Mononuclear cell (primary cell): ENCODE measurements at regions not wholly inside any gene's neighbourhood (a gene's known extent, or its start where the extent isn't known, plus 50 kb on each side); places are given as distances from the start of the nearest gene placed in this dataset.
"Not testable (repeated sequence)": the region's sequence is repeated elsewhere in the genome, so short reads cannot be mapped to it uniquely, and the experiment has no call there.

Experiments
- H3K27me3 ChIP-seq: 2 replicates; pipeline ENCODE4 v1.6.0; 2011; ENCODE audit warnings: low read length, control low read depth; ENCODE audit not compliant: insufficient read depth
- H3K4me1 ChIP-seq: 2 replicates; pipeline ENCODE4 v1.5.1; 2011; ENCODE audit warnings: mild to moderate bottlenecking, low read length, control low read depth; ENCODE audit not compliant: insufficient read depth
- H3K4me3 ChIP-seq: 2 replicates; pipeline ENCODE4 v1.5.1; 2011; ENCODE audit warnings: mild to moderate bottlenecking, low read length, moderate library complexity
- H3K9me3 ChIP-seq: 2 replicates; pipeline ENCODE4 v1.5.1; 2011; ENCODE audit warnings: low read depth, mild to moderate bottlenecking, control low read depth, low read length

DNA sequence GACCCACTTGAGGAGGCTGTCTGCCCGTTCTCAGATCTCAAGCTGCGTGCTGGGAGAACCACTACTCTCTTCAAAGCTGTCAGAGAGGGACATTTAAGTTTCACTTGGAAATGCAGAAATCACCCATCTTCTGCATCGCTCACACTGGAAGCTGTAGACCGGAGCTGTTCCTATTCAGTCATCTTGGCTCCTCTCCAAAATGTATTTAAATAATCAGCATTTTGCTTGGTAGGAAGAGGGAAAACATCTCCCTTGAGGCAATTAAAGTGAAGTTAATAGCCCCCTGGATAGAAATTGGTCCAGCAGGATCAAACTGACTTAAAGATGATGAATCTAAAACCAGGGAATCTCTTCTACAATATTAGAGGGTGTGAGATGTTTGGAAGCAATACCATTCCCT, 151.7 kb downstream of the CSNK2A3 start:
- H3K4me1 ChIP-seq, H3K4me3 ChIP-seq, H3K9me3 ChIP-seq, H3K27me3 ChIP-seq: not testable (repeated sequence)

DNA sequence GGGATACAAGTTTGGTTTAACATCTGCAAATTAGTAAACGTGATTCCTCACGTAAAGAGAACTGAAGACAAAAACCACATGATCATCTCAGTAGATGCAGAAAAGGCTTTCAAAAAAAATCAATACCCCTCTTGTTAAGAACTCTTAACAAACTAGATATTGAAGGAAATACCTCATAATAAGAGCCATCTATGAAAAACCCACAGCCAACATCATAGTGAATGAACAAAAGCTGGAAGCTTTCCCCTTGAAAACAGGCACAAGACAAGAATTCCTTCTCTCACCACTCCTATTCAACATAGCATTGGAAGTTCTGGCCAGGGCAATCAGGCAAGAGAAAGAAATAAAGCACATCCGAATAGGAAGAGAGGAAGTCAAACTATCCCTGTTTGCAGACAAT, 160.5 kb downstream of the CSNK2A3 start:
- Histone ChIP-seq H3K4me1 (no peaks in the 10 kb centered on the region), H3K9me3 (peaks cover 10% of the 10 kb centered on the region), H3K27me3 (peaks cover 2% of the 10 kb centered on the region), H3K4me3 (no peak overlapping the region)

DNA sequence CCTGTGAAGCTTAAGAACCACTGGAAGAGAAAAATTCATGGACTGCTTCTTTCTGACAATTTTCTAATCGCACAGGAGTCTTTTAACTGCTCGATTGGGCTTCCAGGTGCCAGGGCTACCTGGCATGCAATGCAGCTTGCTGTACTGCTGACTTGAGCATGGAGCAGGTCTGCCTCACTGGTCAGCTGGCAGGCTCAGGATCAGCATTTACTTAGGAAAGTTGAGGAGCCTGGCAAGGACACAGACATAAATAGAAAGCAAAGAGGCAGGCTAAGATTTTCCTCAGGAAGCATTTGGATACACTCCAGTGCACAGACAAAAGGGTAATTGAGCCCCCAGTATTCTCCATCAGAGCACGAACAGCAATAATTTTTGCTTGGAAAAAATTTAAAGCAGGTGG, 163.5 kb downstream of the CSNK2A3 start:
- Histone ChIP-seq H3K9me3 (peaks cover 10% of the 10 kb centered on the region), H3K27me3 (peaks cover 2% of the 10 kb centered on the region), H3K4me1 (no peaks in the 10 kb centered on the region), H3K4me3 (no peak overlapping the region)

DNA sequence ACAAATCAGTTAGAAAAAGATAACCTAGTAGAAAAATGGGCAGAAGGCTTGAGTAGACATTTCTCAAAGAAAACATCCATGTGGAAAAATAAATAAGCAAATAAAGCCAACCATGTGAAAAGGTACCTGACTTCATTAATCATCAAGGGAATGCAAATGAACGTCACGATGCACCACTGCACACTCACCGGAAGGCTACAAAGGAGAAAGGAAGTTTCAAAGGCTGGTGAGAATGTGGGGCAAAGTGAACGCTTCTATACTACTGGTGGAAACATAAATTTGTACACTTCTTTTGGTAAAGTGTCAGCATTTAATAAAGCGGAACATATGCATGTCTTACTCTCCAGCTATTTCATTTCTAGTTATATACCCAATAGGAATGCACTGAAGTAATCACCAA, 166.8 kb downstream of the CSNK2A3 start:
- H3K27me3 ChIP-seq = peaks cover 2% of the 10 kb centered on the region

DNA sequence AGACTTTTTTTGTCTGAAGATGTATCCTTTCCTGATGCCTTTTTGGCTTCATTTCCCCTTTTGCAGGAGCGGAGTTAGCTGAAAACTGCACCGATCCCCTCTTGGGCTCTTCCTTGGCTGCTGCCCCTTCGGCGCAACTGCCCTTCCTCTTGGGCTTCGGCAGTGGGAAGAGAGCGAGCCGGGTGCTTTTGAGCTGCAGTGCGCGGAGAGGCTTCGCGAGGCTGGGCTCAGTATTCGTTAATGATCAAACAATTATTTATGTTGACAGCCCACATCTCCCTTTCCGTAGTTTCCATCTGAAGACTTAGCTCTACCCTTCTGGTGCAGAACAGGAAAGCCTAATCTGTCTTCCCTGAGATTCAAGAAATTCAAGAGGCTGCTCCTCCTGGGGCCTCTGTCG, 170.8 kb downstream of the CSNK2A3 start:
- no peaks in the 10 kb centered on the region for H3K9me3 ChIP-seq
- no peaks in the 10 kb centered on the region for H3K27me3 ChIP-seq
- H3K4me3 ChIP-seq = no peak overlapping the region
- H3K4me1 ChIP-seq = no peaks in the 10 kb centered on the region

More for the DNA sequence above, 166.8 kb downstream of the CSNK2A3 start:
- Histone ChIP-seq H3K4me1 (no peaks in the 10 kb centered on the region), H3K4me3 (no peak overlapping the region), H3K9me3 (peaks cover 8% of the 10 kb centered on the region)

DNA sequence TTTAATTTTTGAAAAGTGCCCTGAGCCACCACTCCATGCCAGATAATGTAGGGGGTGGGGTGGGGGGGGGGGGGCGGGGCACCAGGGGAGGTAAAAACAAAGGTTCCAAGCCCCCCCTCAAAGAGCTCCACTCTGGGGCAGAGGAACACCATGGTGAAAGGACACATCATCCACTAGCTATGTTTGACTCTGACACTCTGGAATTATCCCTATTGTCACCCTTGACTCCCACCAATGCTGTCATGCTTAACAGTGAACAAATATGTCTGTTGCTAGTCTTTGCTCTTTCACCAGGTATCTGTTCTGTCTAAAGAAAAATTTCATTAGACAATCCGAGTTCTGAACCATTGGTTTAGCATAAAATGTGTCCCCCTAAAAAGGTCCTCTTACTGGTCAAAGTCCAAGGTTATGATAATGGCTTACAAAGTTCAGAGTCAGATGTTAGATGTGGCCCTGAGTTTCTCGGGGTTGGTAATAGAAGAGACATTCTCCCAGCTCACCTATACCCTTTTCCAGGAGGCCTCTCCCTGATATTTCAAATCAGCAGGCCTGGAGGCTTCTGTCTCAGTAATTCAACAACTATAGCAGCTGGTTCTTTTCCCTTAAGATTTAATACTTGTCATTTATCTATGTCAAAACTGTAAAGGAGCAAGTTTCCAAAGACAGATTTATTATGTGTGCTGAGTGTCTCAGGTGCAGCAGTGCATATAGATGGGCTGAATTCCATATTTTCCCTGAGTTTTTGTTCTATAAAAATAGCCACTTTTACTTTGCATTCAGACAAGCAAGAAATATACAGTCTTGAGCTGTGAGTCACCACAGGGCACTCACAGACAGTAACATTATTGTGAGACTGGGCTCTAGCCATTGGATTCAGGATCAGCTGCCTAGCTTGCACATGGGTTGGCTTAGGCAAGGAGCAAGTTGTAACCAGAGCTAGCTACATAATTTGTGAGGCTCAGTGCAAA, 174.1 kb downstream of the CSNK2A3 start:
- Histone ChIP-seq H3K4me3 (no peak overlapping the region), H3K27me3 (no peaks in the 10 kb centered on the region), H3K9me3 (no peaks in the 10 kb centered on the region), H3K4me1 (no peaks in the 10 kb centered on the region)

DNA sequence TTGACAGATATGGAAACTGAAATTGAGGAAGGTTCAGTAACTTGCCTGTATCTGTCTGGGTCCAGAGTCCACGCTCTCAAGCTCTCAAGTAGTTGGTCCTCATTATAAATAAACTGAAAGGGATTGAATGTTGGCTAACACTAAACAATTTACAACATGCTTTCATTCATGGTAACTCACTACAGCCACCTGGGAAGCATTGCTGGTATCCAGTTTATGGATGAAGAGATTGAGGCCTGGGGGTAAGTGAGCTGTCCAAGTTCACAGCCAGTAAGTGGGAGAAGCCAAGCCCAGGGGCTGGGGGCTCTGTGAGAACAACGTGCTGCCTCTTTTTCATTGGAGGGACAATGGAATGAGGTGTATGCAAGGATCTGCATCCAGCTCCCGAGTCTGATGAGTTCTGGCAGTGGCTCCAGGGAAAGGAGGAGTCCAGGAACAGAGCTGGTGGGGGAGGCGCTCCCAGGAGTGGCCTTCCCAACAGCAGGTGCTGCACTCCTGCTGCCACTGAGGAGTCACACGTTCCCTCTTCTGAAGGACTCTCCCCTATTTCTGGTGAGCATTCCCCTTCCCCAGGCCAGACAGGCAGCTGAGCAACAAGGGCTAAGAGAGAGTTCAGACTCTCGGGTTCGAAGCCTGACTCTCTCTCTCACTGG, 175.8 kb downstream of the CSNK2A3 start:
- Histone ChIP-seq H3K4me3 (no peak overlapping the region), H3K9me3 (no peaks in the 10 kb centered on the region), H3K27me3 (no peaks in the 10 kb centered on the region), H3K4me1 (no peaks in the 10 kb centered on the region)

DNA sequence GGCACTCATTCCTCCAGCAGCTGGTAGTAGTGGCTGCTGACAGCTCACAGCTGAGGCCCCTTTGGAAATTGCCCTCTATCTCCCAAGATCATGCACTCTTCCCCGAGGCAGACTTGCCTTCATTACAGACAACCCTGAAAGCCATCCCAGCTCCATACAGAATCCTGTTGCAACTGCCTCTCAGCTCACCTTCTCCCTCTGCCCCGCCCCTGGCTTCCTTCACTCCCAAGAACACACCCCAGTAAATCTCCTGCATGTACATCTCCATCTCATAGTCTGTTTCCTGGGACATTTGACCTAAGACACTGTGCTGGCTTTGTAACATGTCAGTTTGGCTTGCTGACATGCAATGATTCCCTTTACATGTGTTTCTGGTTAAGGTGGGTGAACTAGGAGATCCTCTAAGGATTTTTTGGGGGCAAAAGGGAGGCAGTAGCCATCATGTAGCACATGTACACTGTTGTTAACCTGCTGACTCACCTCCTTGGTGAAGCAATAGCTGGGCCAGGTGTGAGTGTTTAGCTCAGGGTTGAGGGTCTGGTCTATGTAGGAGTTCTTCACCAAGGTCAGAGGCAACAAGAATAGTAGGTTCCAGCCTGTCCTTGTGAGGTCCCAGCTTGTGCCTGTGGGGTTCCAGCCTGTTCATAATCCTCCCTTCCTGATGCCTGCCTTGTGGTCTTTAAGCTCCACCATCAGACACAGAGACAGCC, 179.6 kb downstream of the CSNK2A3 start:
- Histone ChIP-seq H3K27me3 (no peaks in the 10 kb centered on the region), H3K9me3 (no peaks in the 10 kb centered on the region), H3K4me3 (no peak overlapping the region), H3K4me1 (no peaks in the 10 kb centered on the region)

DNA sequence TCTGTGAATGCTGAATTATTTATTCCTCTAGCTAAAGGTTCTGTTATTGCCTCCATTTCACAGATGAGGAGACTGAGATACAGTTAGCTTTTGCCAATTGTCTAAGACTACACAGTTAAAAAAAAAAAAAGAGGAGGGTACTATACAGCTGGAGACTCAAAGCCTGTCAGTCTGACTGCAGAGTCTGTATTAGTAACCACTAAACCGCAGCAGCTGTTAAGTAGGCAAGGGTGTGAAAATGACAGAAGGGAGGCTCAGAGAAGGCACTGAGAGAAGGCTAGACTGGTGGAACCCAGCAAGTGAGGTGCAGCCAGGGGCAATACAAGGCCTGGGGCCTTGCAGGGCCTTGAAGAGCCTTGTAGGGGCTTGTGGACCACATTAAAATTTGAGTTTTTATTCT, 181.2 kb downstream of the CSNK2A3 start:
- H3K4me1 ChIP-seq = no peaks in the 10 kb centered on the region
- no peaks in the 10 kb centered on the region for H3K9me3 ChIP-seq
- peaks cover 3% of the 10 kb centered on the region for H3K27me3 ChIP-seq
- H3K4me3 ChIP-seq = no peak overlapping the region

DNA sequence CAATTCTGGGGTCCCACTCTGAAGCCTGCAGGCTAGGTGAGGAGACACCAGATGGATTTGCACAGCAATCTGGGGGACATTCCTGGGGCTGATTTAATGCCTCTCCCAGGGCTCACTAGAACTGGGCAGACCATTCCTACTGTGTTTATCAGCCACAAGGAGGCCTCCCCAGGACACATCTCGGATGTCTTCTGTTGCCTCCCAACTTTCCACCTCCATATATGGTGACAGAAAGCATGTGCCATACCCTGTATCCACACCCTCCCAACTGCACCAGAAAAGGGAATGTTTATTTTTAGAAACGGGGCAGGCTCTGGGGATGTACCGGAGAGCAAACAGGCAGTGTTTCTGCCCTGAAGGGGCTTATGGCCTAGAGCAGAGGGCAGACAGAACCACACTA, 181.8 kb downstream of the CSNK2A3 start:
- peaks cover 3% of the 10 kb centered on the region for H3K27me3 ChIP-seq
- no peak overlapping the region for H3K4me3 ChIP-seq
- H3K9me3 ChIP-seq = no peaks in the 10 kb centered on the region
- H3K4me1 ChIP-seq = no peaks in the 10 kb centered on the region

DNA sequence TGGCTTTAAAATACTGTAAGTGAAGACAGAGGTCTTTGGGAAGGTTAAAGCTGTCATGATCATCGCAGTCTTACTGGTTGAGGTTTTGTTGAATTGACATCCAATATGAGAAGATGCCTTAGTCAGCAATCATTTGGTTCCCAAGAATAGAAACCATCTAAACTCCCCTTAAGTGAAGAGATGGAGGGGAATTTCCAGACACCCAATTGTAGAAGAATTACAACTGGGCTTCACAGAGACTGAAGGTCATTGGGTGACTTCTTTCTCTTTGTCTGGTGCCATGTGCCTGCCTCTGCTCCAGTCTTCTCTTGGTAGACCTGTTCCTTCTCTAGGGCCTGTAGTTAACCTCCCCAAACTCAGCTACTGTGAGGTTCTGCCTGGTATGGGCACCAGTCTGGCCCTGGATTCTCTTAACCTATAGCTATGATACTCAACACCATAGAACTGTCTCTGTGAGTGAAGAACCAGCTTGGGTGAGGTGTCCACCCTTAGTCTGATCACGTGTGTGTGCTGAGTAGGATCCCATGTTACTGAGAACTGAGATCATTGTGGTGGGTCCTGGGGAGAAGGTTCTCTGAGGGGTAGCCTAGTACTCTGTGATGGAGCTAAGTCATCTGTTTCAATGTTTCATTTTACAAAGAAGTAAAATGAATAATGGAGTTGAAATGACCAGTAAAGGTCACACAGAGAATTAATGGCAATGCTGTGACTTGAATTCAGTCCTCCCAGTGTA, 182.5 kb downstream of the CSNK2A3 start:
- Histone ChIP-seq H3K9me3 (no peaks in the 10 kb centered on the region), H3K27me3 (peaks cover 3% of the 10 kb centered on the region), H3K4me3 (no peak overlapping the region), H3K4me1 (no peaks in the 10 kb centered on the region)

DNA sequence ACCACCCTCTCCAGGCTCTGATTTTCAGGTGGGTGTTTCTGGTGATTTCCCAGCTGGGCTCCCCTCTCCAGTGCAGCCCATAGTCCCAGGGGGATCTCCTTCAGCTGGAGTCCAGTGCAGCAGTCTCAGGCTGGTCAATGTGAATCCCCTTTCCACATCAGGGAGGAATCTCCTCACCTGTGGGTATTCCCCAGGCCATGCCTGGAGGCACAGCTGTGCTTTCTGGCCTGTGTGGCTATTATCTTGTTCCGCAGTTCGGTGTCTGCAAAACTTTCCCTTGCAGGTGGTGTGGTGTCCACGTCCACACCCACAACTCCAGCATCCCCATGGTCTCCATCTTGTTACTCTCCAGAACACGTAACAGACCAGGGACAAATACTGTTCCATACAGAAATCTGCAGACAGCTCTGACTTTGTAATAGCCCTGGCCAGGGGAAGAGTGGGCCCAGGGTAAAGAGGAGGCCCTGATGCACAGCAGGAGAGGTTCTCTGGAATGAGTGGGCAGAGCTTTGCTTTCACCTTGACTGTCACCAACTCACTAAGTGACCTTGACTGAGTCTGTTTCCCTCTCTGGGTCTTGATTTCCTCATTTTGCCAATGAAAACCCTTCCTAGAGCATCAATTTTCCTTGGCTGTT, 183.2 kb downstream of the CSNK2A3 start:
- no peaks in the 10 kb centered on the region for H3K9me3 ChIP-seq
- no peaks in the 10 kb centered on the region for H3K4me1 ChIP-seq
- peaks cover 3% of the 10 kb centered on the region for H3K27me3 ChIP-seq
- H3K4me3 ChIP-seq = no peak overlapping the region

DNA sequence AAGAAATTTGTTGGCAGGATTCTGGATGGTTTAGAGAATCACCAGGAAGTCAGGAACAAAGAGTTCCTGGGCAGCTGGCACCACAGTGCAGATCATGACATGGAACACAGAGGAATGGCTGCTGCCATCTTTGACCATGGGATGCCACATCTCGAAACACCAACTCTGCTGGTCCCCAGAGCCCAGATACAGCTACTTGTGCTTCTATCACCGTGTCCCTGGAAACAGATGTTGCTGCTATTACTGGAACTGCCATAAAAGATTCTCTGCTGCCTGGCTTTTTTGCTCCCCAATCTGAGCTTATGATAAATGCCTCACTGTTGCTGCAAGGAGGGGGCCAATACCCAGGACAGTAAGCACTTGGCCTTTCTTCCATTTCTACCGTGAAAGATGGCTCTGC, 185.2 kb downstream of the CSNK2A3 start:
- Histone ChIP-seq H3K4me1 (no peaks in the 10 kb centered on the region), H3K4me3 (no peak overlapping the region), H3K27me3 (peaks cover 3% of the 10 kb centered on the region), H3K9me3 (no peaks in the 10 kb centered on the region)

DNA sequence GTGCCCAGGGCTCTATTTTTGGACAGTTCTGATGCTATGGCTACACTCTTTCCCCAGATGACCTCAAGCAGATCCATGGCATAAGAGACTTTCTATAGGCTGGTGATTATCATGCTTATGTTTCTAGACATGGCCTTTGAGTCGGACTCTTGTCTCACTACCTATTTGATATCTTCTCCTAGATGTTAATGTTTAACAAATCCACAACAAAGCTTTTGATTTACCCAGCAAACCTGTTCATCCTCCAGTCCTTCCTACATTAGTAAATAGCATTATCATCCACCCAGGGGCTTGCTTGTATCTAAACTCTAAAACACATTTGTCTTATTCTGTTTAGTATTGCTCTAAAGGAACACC, 188.7 kb downstream of the CSNK2A3 start:
- Histone ChIP-seq H3K27me3 (peaks cover 3% of the 10 kb centered on the region), H3K4me1 (no peaks in the 10 kb centered on the region), H3K4me3 (no peak overlapping the region), H3K9me3 (no peaks in the 10 kb centered on the region)
